ENCODE measurements at regions not wholly inside any gene's neighbourhood (a gene's known extent, or its start where the extent isn't known, plus 50 kb on each side); places are given as distances from the start of the nearest gene placed in this dataset.
A peak's percentile ranks its signal among the peaks of the same experiment; 100 is the strongest.

GRCh38 chr10:90222939-90223338, 521.5 kb downstream of the KIF20B start:
- Histone ChIP-seq H3K4me3 (replicated peaks in 1 of 4; ENCODE audit: control extremely low read depth in 1 of 4, insufficient read depth in 1 of 4, low read depth in 3 of 4, low read length in 4 of 4) (no peak overlapping the region), H3K9me3 (ENCODE audit: control insufficient read depth, insufficient read depth, low read depth, low read length) (no peaks in the 10 kb centered on the region), H4K20me1 (ENCODE audit: control insufficient read depth, extremely low read depth, insufficient read depth, low read length) (no peaks in the 10 kb centered on the region), H3K9ac (ENCODE audit: insufficient read depth, low read length) (no peak overlapping the region), H3K27ac (ENCODE audit: insufficient read depth, low read length) (no peak overlapping the region), H3K4me2 (ENCODE audit: extremely low read depth, insufficient read depth, low read length) (no peak overlapping the region), H2AFZ (ENCODE audit: low read length) (no peak overlapping the region), H3K4me1 (ENCODE audit: control insufficient read depth, extremely low read depth, insufficient read depth, low read length) (peaks cover 3% of the 10 kb centered on the region), H3K36me3 (ENCODE audit: control insufficient read depth, insufficient read depth, low read length) (no peaks in the 10 kb centered on the region), H3K27me3 (ENCODE audit: control insufficient read depth, insufficient read depth, low read length) (no peaks in the 10 kb centered on the region), H3K79me2 (ENCODE audit: control insufficient read depth, insufficient read depth, low read length) (no peaks in the 10 kb centered on the region)
- DNase-seq (ENCODE audit: low read depth in 2 of 2), result peak in 1 of 2 donors; percentile 13
- no peak for TF ChIP-seq EZH2 (IDR thresholded peaks at IDR 0.05; ENCODE audit: low read length, missing control alignments)
- TF ChIP-seq CTCF (conservative IDR thresholded peaks at IDR 0.05 in 1 of 2, IDR thresholded peaks at IDR 0.05 in 1 of 2; ENCODE audit: low read depth in 1 of 2, low read length in 2 of 2), result no peak

GRCh38 chr10:90224791-90225566, 523.6 kb downstream of the KIF20B start:
- Histone ChIP-seq H3K27ac (ENCODE audit: insufficient read depth, low read length) (no peak overlapping the region), H3K4me2 (ENCODE audit: extremely low read depth, insufficient read depth, low read length) (no peak overlapping the region), H3K27me3 (ENCODE audit: control insufficient read depth, insufficient read depth, low read length) (no peaks in the 10 kb centered on the region), H2AFZ (ENCODE audit: low read length) (no peak overlapping the region), H3K4me3 (replicated peaks in 1 of 4; ENCODE audit: control extremely low read depth in 1 of 4, insufficient read depth in 1 of 4, low read depth in 3 of 4, low read length in 4 of 4) (no peak overlapping the region), H3K9ac (ENCODE audit: insufficient read depth, low read length) (no peak overlapping the region), H3K4me1 (ENCODE audit: control insufficient read depth, extremely low read depth, insufficient read depth, low read length) (peaks cover 3% of the 10 kb centered on the region), H4K20me1 (ENCODE audit: control insufficient read depth, extremely low read depth, insufficient read depth, low read length) (no peaks in the 10 kb centered on the region), H3K79me2 (ENCODE audit: control insufficient read depth, insufficient read depth, low read length) (no peaks in the 10 kb centered on the region), H3K36me3 (ENCODE audit: control insufficient read depth, insufficient read depth, low read length) (no peaks in the 10 kb centered on the region), H3K9me3 (ENCODE audit: control insufficient read depth, insufficient read depth, low read depth, low read length) (no peaks in the 10 kb centered on the region)
- TF ChIP-seq CTCF (conservative IDR thresholded peaks at IDR 0.05 in 1 of 2, IDR thresholded peaks at IDR 0.05 in 1 of 2; ENCODE audit: low read depth in 1 of 2, low read length in 2 of 2) (no peak), EZH2 (IDR thresholded peaks at IDR 0.05; ENCODE audit: low read length, missing control alignments) (no peak)
- DNase-seq (ENCODE audit: low read depth in 2 of 2), result peak in 1 of 2 donors; percentile 52

GRCh38 chr10:90226517-90226916, 525.1 kb downstream of the KIF20B start:
- Histone ChIP-seq H3K9ac (ENCODE audit: insufficient read depth, low read length) (no peak overlapping the region), H3K79me2 (ENCODE audit: control insufficient read depth, insufficient read depth, low read length) (no peaks in the 10 kb centered on the region), H2AFZ (ENCODE audit: low read length) (no peak overlapping the region), H3K27ac (ENCODE audit: insufficient read depth, low read length) (no peak overlapping the region), H3K4me3 (replicated peaks in 1 of 4; ENCODE audit: control extremely low read depth in 1 of 4, insufficient read depth in 1 of 4, low read depth in 3 of 4, low read length in 4 of 4) (no peak overlapping the region), H3K4me1 (ENCODE audit: control insufficient read depth, extremely low read depth, insufficient read depth, low read length) (peaks cover 3% of the 10 kb centered on the region), H4K20me1 (ENCODE audit: control insufficient read depth, extremely low read depth, insufficient read depth, low read length) (no peaks in the 10 kb centered on the region), H3K9me3 (ENCODE audit: control insufficient read depth, insufficient read depth, low read depth, low read length) (no peaks in the 10 kb centered on the region), H3K4me2 (ENCODE audit: extremely low read depth, insufficient read depth, low read length) (no peak overlapping the region), H3K27me3 (ENCODE audit: control insufficient read depth, insufficient read depth, low read length) (no peaks in the 10 kb centered on the region), H3K36me3 (ENCODE audit: control insufficient read depth, insufficient read depth, low read length) (no peaks in the 10 kb centered on the region)
- DNase-seq (ENCODE audit: low read depth in 2 of 2), result peak in 1 of 2 donors; percentile 67
- TF ChIP-seq CTCF (conservative IDR thresholded peaks at IDR 0.05 in 1 of 2, IDR thresholded peaks at IDR 0.05 in 1 of 2; ENCODE audit: low read depth in 1 of 2, low read length in 2 of 2) (no peak), EZH2 (IDR thresholded peaks at IDR 0.05; ENCODE audit: low read length, missing control alignments) (no peak)

All from fibroblast of lung (primary cell).